ENCODE measurements at regions not wholly inside any gene's neighbourhood (a gene's known extent, or its start where the extent isn't known, plus 50 kb on each side); places are given as distances from the start of the nearest gene placed in this dataset.
"Not testable (repeated sequence)": the region's sequence is repeated elsewhere in the genome, so short reads cannot be mapped to it uniquely, and the experiment has no call there.

DNA sequence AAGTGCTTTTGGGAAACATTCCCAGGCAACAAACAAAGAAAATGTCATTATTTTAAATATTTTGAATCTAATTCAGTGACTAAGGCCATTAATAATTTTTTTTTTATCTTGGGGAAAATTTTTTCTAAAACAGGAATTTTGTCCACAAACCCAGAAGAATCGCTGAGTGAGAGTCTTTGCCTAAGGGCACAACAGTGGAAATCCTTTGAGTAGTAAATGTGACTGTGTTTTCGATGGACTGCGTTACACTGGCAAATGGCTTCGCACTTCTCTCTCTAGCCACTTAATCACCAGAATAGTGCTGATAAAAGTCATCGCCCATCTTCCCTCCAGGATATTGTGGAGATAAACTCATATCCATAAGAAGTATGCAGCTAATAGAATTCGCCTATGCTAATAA lies 430.3 kb upstream of the AKR1E2 start:
- Histone ChIP-seq H3K36me3 (ENCODE audit: control insufficient read depth, low read length) (no peaks in the 10 kb centered on the region), H3K79me2 (ENCODE audit: control insufficient read depth, low read length) (no peaks in the 10 kb centered on the region), H3F3A (ENCODE audit: control insufficient read depth, insufficient read depth) (no peaks in the 10 kb centered on the region), H3K4me3 (ENCODE audit: low read length) (no peak overlapping the region), H3K27ac (ENCODE audit: low read depth, low read length) (no peak overlapping the region), H3K4me2 (ENCODE audit: low read length) (no peak overlapping the region), H4K20me1 (ENCODE audit: control insufficient read depth, insufficient read depth, low read depth, low read length) (no peaks in the 10 kb centered on the region), H3K4me1 (ENCODE audit: control insufficient read depth, low read length) (no peaks in the 10 kb centered on the region), H3K9me2 (replicated peaks; ENCODE audit: control insufficient read depth, low read length) (no peaks in the 10 kb centered on the region), H3K9me3 (ENCODE audit: control insufficient read depth, insufficient read depth, low read length) (no peaks in the 10 kb centered on the region), H3K27me3 (ENCODE audit: control insufficient read depth, low read length) (no peaks in the 10 kb centered on the region)
- TF ChIP-seq, protein P1, sequence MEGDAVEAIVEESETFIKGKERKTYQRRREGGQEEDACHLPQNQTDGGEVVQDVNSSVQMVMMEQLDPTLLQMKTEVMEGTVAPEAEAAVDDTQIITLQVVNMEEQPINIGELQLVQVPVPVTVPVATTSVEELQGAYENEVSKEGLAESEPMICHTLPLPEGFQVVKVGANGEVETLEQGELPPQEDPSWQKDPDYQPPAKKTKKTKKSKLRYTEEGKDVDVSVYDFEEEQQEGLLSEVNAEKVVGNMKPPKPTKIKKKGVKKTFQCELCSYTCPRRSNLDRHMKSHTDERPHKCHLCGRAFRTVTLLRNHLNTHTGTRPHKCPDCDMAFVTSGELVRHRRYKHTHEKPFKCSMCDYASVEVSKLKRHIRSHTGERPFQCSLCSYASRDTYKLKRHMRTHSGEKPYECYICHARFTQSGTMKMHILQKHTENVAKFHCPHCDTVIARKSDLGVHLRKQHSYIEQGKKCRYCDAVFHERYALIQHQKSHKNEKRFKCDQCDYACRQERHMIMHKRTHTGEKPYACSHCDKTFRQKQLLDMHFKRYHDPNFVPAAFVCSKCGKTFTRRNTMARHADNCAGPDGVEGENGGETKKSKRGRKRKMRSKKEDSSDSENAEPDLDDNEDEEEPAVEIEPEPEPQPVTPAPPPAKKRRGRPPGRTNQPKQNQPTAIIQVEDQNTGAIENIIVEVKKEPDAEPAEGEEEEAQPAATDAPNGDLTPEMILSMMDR (IDR thresholded peaks at IDR 0.05; ENCODE audit: low read depth, low read length, poor library complexity, severe bottlenecking): no peak
- TF ChIP-seq EZH2phosphoT487 (IDR thresholded peaks at IDR 0.05; ENCODE audit: borderline replicate concordance, low read length): no peak

DNA sequence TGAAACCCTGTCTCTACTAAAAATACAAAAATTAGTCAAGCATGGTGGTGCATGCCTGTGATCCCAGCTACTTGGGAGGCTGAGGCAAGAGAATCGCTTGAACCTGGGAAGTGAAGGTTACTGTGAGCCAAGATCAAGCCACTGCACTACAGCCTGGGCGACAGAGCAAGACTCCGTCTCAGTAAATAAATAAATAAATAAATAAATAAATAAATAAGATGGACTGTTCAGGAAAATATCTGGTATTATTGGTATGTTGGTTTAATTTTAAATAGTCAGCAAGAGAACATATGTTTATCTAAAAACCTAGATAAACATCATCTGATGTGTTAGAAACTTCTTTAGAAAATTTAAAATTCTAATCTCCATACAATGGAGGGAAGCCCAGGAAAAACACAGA lies 431.6 kb upstream of the AKR1E2 start:
- not testable (repeated sequence) for H3K4me1 ChIP-seq (ENCODE audit: control insufficient read depth, low read length); H3F3A ChIP-seq (ENCODE audit: control insufficient read depth, insufficient read depth); H3K27ac ChIP-seq (ENCODE audit: low read depth, low read length); H3K9me2 ChIP-seq (replicated peaks; ENCODE audit: control insufficient read depth, low read length); H3K4me3 ChIP-seq (ENCODE audit: low read length); H3K4me2 ChIP-seq (ENCODE audit: low read length); H3K9me3 ChIP-seq (ENCODE audit: control insufficient read depth, insufficient read depth, low read length); H4K20me1 ChIP-seq (ENCODE audit: control insufficient read depth, insufficient read depth, low read depth, low read length); H3K79me2 ChIP-seq (ENCODE audit: control insufficient read depth, low read length); H3K36me3 ChIP-seq (ENCODE audit: control insufficient read depth, low read length); H3K27me3 ChIP-seq (ENCODE audit: control insufficient read depth, low read length)

DNA sequence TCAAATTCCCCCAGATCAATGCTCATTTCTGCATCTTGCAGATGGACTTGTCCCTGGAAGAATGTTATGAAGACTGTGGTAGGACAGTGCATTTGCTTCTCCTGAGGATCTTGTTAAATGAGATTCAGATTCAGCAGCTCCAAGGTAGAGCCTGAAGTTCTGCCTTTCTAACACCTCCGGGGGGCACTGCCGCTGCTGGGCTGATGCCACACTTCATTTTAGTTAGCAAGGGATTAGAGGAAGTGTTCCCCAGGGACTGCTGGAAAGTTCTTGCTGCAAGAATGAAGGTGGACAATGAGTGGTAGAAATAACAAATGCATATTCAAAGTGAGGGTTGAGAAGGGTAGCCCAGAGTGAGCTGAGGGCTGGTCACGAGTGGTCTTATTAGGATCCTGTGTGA lies 434.3 kb upstream of the AKR1E2 start:
- H3K79me2 ChIP-seq (ENCODE audit: control insufficient read depth, low read length): no peaks in the 10 kb centered on the region
- H3K36me3 ChIP-seq (ENCODE audit: control insufficient read depth, low read length): no peaks in the 10 kb centered on the region
- no peak for TF ChIP-seq EZH2phosphoT487 (IDR thresholded peaks at IDR 0.05; ENCODE audit: borderline replicate concordance, low read length)
- TF ChIP-seq, protein P1 (IDR thresholded peaks at IDR 0.05; ENCODE audit: low read depth, low read length, poor library complexity, severe bottlenecking): no peak
- H3K9me3 ChIP-seq (ENCODE audit: control insufficient read depth, insufficient read depth, low read length): no peaks in the 10 kb centered on the region
- no peaks in the 10 kb centered on the region for H3F3A ChIP-seq (ENCODE audit: control insufficient read depth, insufficient read depth)
- H3K27ac ChIP-seq (ENCODE audit: low read depth, low read length): no peak overlapping the region
- H3K4me1 ChIP-seq (ENCODE audit: control insufficient read depth, low read length): no peaks in the 10 kb centered on the region
- H3K27me3 ChIP-seq (ENCODE audit: control insufficient read depth, low read length): no peaks in the 10 kb centered on the region
- H4K20me1 ChIP-seq (ENCODE audit: control insufficient read depth, insufficient read depth, low read depth, low read length): no peaks in the 10 kb centered on the region
- no peak overlapping the region for H3K4me3 ChIP-seq (ENCODE audit: low read length)
- H3K9me2 ChIP-seq (replicated peaks; ENCODE audit: control insufficient read depth, low read length): no peaks in the 10 kb centered on the region
- H3K4me2 ChIP-seq (ENCODE audit: low read length): no peak overlapping the region

DNA sequence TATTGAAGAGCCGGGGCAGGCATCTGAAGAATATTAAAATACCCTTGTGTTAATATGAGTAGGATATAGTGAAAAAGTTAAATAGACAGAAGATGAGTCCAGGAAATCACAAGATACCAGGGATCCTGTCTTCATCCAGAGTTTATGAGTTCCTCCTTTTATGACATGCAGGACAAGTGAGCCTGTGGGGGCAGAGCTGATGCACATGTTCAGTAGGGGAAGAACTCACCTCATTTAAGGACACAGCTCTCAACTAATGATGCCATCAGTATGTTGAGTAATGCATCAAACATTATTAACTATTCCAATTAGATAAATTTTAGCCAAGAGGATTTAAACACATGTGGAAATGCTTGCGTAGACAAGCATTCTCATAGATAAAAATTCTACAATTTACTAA lies 435.8 kb upstream of the AKR1E2 start:
- H4K20me1 ChIP-seq (ENCODE audit: control insufficient read depth, insufficient read depth, low read depth, low read length): no peaks in the 10 kb centered on the region
- no peak overlapping the region for H3K4me3 ChIP-seq (ENCODE audit: low read length)
- no peaks in the 10 kb centered on the region for H3K79me2 ChIP-seq (ENCODE audit: control insufficient read depth, low read length)
- H3K4me2 ChIP-seq (ENCODE audit: low read length): no peak overlapping the region
- no peaks in the 10 kb centered on the region for H3F3A ChIP-seq (ENCODE audit: control insufficient read depth, insufficient read depth)
- no peaks in the 10 kb centered on the region for H3K27me3 ChIP-seq (ENCODE audit: control insufficient read depth, low read length)
- H3K36me3 ChIP-seq (ENCODE audit: control insufficient read depth, low read length): no peaks in the 10 kb centered on the region
- H3K4me1 ChIP-seq (ENCODE audit: control insufficient read depth, low read length): no peaks in the 10 kb centered on the region
- no peak overlapping the region for H3K27ac ChIP-seq (ENCODE audit: low read depth, low read length)
- H3K9me3 ChIP-seq (ENCODE audit: control insufficient read depth, insufficient read depth, low read length): no peaks in the 10 kb centered on the region
- no peak for TF ChIP-seq EZH2phosphoT487 (IDR thresholded peaks at IDR 0.05; ENCODE audit: borderline replicate concordance, low read length)
- TF ChIP-seq, protein P1 (IDR thresholded peaks at IDR 0.05; ENCODE audit: low read depth, low read length, poor library complexity, severe bottlenecking): no peak
- no peaks in the 10 kb centered on the region for H3K9me2 ChIP-seq (replicated peaks; ENCODE audit: control insufficient read depth, low read length)
